ENCODE measurements at regions not wholly inside any gene's neighbourhood (a gene's known extent, or its start where the extent isn't known, plus 50 kb on each side); places are given as distances from the start of the nearest gene placed in this dataset.
"Not testable (repeated sequence)": the region's sequence is repeated elsewhere in the genome, so short reads cannot be mapped to it uniquely, and the experiment has no call there.

GRCh38 chr5:90214991-90215390 is 194.6 kb downstream of the CETN3 start:
- no peak for TF ChIP-seq EZH2phosphoT487 (conservative IDR thresholded peaks at IDR 0.05; ENCODE audit: low read length)
- no peak for TF ChIP-seq CTCF (IDR thresholded peaks at IDR 0.05; ENCODE audit: insufficient read depth, low read length, poor library complexity, severe bottlenecking)
- no peak overlapping the region for H3K9ac ChIP-seq (ENCODE audit: low read length)
- H3K27ac ChIP-seq (ENCODE audit: low read depth, low read length): no peak overlapping the region
- no peaks in the 10 kb centered on the region; the same call in 1 of the 2 replicates for H3K9me3 ChIP-seq (ENCODE audit: insufficient read depth, low read length)
- no peaks in the 10 kb centered on the region for H3K36me3 ChIP-seq (ENCODE audit: low read length)
- no peak overlapping the region for H3K4me3 ChIP-seq (ENCODE audit: insufficient read depth, low read length, poor library complexity, severe bottlenecking)
- H3F3A ChIP-seq (ENCODE audit: insufficient read depth): no peaks in the 10 kb centered on the region
- H4K20me1 ChIP-seq (ENCODE audit: low read depth, low read length): no peaks in the 10 kb centered on the region
- no peak overlapping the region for H2AFZ ChIP-seq (ENCODE audit: low read depth, low read length, severe bottlenecking)
- H3K79me2 ChIP-seq (ENCODE audit: insufficient read depth, low read length): no peaks in the 10 kb centered on the region
- no peaks in the 10 kb centered on the region for H3K27me3 ChIP-seq (ENCODE audit: low read length)
- H3K4me2 ChIP-seq (ENCODE audit: low read depth, low read length, poor library complexity, severe bottlenecking): no peak overlapping the region
- no peaks in the 10 kb centered on the region for H3K9me2 ChIP-seq (replicated peaks; ENCODE audit: insufficient read depth, low read length)

GRCh38 chr5:90208323-90208722 is 201.2 kb downstream of the CETN3 start:
- not testable (repeated sequence) for H3K27ac ChIP-seq (ENCODE audit: low read depth, low read length); H3K9me2 ChIP-seq (replicated peaks; ENCODE audit: insufficient read depth, low read length); H3F3A ChIP-seq (ENCODE audit: insufficient read depth); H3K27me3 ChIP-seq (ENCODE audit: low read length); H4K20me1 ChIP-seq (ENCODE audit: low read depth, low read length); H3K4me3 ChIP-seq (ENCODE audit: insufficient read depth, low read length, poor library complexity, severe bottlenecking); H3K4me2 ChIP-seq (ENCODE audit: low read depth, low read length, poor library complexity, severe bottlenecking); H3K79me2 ChIP-seq (ENCODE audit: insufficient read depth, low read length); H3K36me3 ChIP-seq (ENCODE audit: low read length); H3K9me3 ChIP-seq (ENCODE audit: insufficient read depth, low read length); H3K9ac ChIP-seq (ENCODE audit: low read length); H2AFZ ChIP-seq (ENCODE audit: low read depth, low read length, severe bottlenecking)

- Histone ChIP-seq H3K79me2 (ENCODE audit: insufficient read depth, low read length) (no peaks in the 10 kb centered on the region), H2AFZ (ENCODE audit: low read depth, low read length, severe bottlenecking) (no peak overlapping the region), H4K20me1 (ENCODE audit: low read depth, low read length) (no peaks in the 10 kb centered on the region), H3K4me2 (ENCODE audit: low read depth, low read length, poor library complexity, severe bottlenecking) (no peak overlapping the region), H3K36me3 (ENCODE audit: low read length) (no peaks in the 10 kb centered on the region), H3K27ac (ENCODE audit: low read depth, low read length) (no peak overlapping the region), H3K9me2 (replicated peaks; ENCODE audit: insufficient read depth, low read length) (no peaks in the 10 kb centered on the region), H3K27me3 (ENCODE audit: low read length) (no peaks in the 10 kb centered on the region), H3K9ac (ENCODE audit: low read length) (no peak overlapping the region), H3K9me3 (ENCODE audit: insufficient read depth, low read length) (no peaks in the 10 kb centered on the region), H3K4me3 (ENCODE audit: insufficient read depth, low read length, poor library complexity, severe bottlenecking) (no peak overlapping the region), H3F3A (ENCODE audit: insufficient read depth) (no peaks in the 10 kb centered on the region)
- no peak for TF ChIP-seq EZH2phosphoT487 (conservative IDR thresholded peaks at IDR 0.05; ENCODE audit: low read length)
- no peak for TF ChIP-seq CTCF (IDR thresholded peaks at IDR 0.05; ENCODE audit: insufficient read depth, low read length, poor library complexity, severe bottlenecking)
Measured at GRCh38 chr5:90201923-90202322, 207.6 kb downstream of the CETN3 start.

- H3K4me2 ChIP-seq (ENCODE audit: low read depth, low read length, poor library complexity, severe bottlenecking): no peak overlapping the region
- H3K9ac ChIP-seq (ENCODE audit: low read length): no peak overlapping the region
- H3K4me3 ChIP-seq (ENCODE audit: insufficient read depth, low read length, poor library complexity, severe bottlenecking): no peak overlapping the region
- H3F3A ChIP-seq (ENCODE audit: insufficient read depth): no peaks in the 10 kb centered on the region
- H3K36me3 ChIP-seq (ENCODE audit: low read length): no peaks in the 10 kb centered on the region
- no peaks in the 10 kb centered on the region for H3K79me2 ChIP-seq (ENCODE audit: insufficient read depth, low read length)
- no peak overlapping the region for H3K27ac ChIP-seq (ENCODE audit: low read depth, low read length)
- no peaks in the 10 kb centered on the region for H3K27me3 ChIP-seq (ENCODE audit: low read length)
- H2AFZ ChIP-seq (ENCODE audit: low read depth, low read length, severe bottlenecking): no peak overlapping the region
- H4K20me1 ChIP-seq (ENCODE audit: low read depth, low read length): no peaks in the 10 kb centered on the region
- H3K9me2 ChIP-seq (replicated peaks; ENCODE audit: insufficient read depth, low read length): no peaks in the 10 kb centered on the region
- TF ChIP-seq EZH2phosphoT487 (conservative IDR thresholded peaks at IDR 0.05; ENCODE audit: low read length): no peak
- TF ChIP-seq CTCF (IDR thresholded peaks at IDR 0.05; ENCODE audit: insufficient read depth, low read length, poor library complexity, severe bottlenecking): no peak
- no peaks in the 10 kb centered on the region for H3K9me3 ChIP-seq (ENCODE audit: insufficient read depth, low read length)
Measured at GRCh38 chr5:90193185-90193822, 216.3 kb downstream of the CETN3 start.

Data from SU-DHL-6 (cell line).